GM21367 (cell line): ENCODE measurements at regions not wholly inside any gene's neighbourhood (a gene's known extent, or its start where the extent isn't known, plus 50 kb on each side); places are given as distances from the start of the nearest gene placed in this dataset.
"Not testable (repeated sequence)": the region's sequence is repeated elsewhere in the genome, so short reads cannot be mapped to it uniquely, and the experiment has no call there.

ENCODE experiments used
- ATAC-seq: cut with Tn5 transposase; IDR thresholded peaks from one replicate; pipeline ENCODE4 v1.9.1; 2021; ENCODE audit not compliant: unreplicated experiment

- not testable (repeated sequence) for ATAC-seq
Observed at GRCh38 chr12:131272283-131272814, 318.6 kb downstream of the ADGRD1 start.

GRCh38 chr12:131273291-131273845 is 319.7 kb downstream of the ADGRD1 start:
- ATAC-seq, result no peak

- ATAC-seq, result no peak
Observed at GRCh38 chr12:131274061-131274460, 320.4 kb downstream of the ADGRD1 start.

- no peak for ATAC-seq
Observed at GRCh38 chr12:131274906-131275305, 321.2 kb downstream of the ADGRD1 start.

- no peak for ATAC-seq
Observed at GRCh38 chr12:131275824-131276223, 322.1 kb downstream of the ADGRD1 start.

GRCh38 chr12:131276501-131277185 is 322.9 kb downstream of the ADGRD1 start:
- no peak for ATAC-seq

- ATAC-seq, result not testable (repeated sequence)
Observed at GRCh38 chr12:131277186-131278091, 323.7 kb downstream of the ADGRD1 start.

- not testable (repeated sequence) for ATAC-seq
Observed at GRCh38 chr12:131278451-131279115, 324.9 kb downstream of the ADGRD1 start.

GRCh38 chr12:131279281-131279921 is 325.7 kb downstream of the ADGRD1 start:
- ATAC-seq, result no peak

- no peak for ATAC-seq
Observed at GRCh38 chr12:131280426-131280825, 326.7 kb downstream of the ADGRD1 start.

GRCh38 chr12:131281016-131281415 is 327.3 kb downstream of the ADGRD1 start:
- ATAC-seq, result no peak

- no peak for ATAC-seq
Observed at GRCh38 chr12:131282292-131283080, 328.8 kb downstream of the ADGRD1 start.

GRCh38 chr12:131283191-131283861 is 329.6 kb downstream of the ADGRD1 start:
- ATAC-seq, result no peak

GRCh38 chr12:131283862-131284825 is 330.4 kb downstream of the ADGRD1 start:
- ATAC-seq, result not testable (repeated sequence)

GRCh38 chr12:131284954-131285904 is 331.5 kb downstream of the ADGRD1 start:
- ATAC-seq, result not testable (repeated sequence)

- not testable (repeated sequence) for ATAC-seq
Observed at GRCh38 chr12:131285905-131286295, 332.2 kb downstream of the ADGRD1 start.

GRCh38 chr12:131286301-131286700 is 332.6 kb downstream of the ADGRD1 start:
- not testable (repeated sequence) for ATAC-seq
